Lower lobe of right lung (tissue), 2 donors: ENCODE measurements at regions not wholly inside any gene's neighbourhood (a gene's known extent, or its start where the extent isn't known, plus 50 kb on each side); places are given as distances from the start of the nearest gene placed in this dataset.
A peak's percentile ranks its signal among the peaks of the same experiment; 100 is the strongest.

Experiments
- ATAC-seq, 2 donors: fragments of 200-7000 bp; cut with Tn5 transposase; one replicate each; pipeline ENCODE4 v1.9.1; 2020 to 2022; ENCODE audit warnings: mild to moderate bottlenecking in 2 of 2, moderate library complexity in 2 of 2
- DNase-seq: peaks from one replicate; pipeline ENCODE4 v3.0.0-alpha.2; 2020
- H3K27ac ChIP-seq: fragments of 200-600 bp; one replicate; pipeline ENCODE4 v1.8.0; 2022
- H3K27me3 ChIP-seq: fragments of 200-600 bp; one replicate; pipeline ENCODE4 v1.8.0; 2022; ENCODE audit warnings: low read depth
- H3K36me3 ChIP-seq: fragments of 200-600 bp; one replicate; pipeline ENCODE4 v1.8.0; 2022; ENCODE audit warnings: mild to moderate bottlenecking
- H3K4me1 ChIP-seq: fragments of 200-600 bp; one replicate; pipeline ENCODE4 v1.8.0; 2022
- H3K4me3 ChIP-seq: fragments of 200-600 bp; one replicate; pipeline ENCODE4 v1.8.0; 2022; ENCODE audit warnings: mild to moderate bottlenecking
- H3K9me3 ChIP-seq: fragments of 200-600 bp; one replicate; pipeline ENCODE4 v1.8.0; 2022
- intact Hi-C: fragments of 100-400 bp; cut with DNase I; formaldehyde crosslinking; loops from one replicate; pipeline ENCODE4 v1.11.0; 2022
- TF ChIP-seq, protein P1 (sequence below): fragments of 200-600 bp; IDR thresholded peaks from one replicate; pipeline ENCODE4 v1.8.0; 2022; ENCODE audit warnings: antibody characterized with exemption, mild to moderate bottlenecking
- donor health status: DM: no; HTN: yes; CAD: no; lungs with severe emphysema.

DNA sequence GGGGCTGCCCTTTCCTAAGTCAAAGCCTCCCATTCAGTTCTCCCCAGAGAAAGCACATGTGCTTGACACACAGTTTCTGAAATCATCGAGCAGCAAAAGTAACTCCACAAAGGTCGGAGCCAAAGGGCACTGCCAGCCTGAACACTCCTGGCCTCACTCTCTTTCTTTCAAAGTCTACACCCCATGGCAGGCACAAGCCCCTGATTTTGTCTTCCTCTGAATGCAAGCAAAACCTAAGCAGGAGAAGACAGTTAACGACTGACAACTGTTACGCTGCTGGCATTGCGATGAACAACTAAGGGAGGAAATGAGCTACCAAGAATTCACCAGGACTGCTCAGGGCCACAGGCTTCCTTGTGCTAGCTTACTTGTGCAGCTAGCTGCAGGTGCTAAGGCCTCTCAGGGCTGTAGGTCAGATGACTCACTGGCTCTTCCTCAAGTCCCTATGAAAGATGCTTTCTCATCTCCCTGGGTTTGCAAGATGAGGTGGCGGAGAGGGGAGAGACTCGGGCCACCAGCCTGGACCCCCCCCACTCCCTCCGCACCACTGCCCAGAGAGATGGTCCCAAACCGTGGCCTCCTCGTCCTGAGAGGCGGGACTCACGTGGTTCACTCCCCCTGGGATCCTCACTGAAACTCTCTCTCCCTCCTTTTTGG lies 208.2 kb downstream of the DLL1 start:
- DNase-seq (peak; percentile 24), ATAC-seq (no peak)
- TF ChIP-seq, protein P1, sequence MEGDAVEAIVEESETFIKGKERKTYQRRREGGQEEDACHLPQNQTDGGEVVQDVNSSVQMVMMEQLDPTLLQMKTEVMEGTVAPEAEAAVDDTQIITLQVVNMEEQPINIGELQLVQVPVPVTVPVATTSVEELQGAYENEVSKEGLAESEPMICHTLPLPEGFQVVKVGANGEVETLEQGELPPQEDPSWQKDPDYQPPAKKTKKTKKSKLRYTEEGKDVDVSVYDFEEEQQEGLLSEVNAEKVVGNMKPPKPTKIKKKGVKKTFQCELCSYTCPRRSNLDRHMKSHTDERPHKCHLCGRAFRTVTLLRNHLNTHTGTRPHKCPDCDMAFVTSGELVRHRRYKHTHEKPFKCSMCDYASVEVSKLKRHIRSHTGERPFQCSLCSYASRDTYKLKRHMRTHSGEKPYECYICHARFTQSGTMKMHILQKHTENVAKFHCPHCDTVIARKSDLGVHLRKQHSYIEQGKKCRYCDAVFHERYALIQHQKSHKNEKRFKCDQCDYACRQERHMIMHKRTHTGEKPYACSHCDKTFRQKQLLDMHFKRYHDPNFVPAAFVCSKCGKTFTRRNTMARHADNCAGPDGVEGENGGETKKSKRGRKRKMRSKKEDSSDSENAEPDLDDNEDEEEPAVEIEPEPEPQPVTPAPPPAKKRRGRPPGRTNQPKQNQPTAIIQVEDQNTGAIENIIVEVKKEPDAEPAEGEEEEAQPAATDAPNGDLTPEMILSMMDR, result no peak
- Histone ChIP-seq H3K27ac (no peak overlapping the region), H3K27me3 (peaks cover 9% of the 10 kb centered on the region), H3K9me3 (no peaks in the 10 kb centered on the region), H3K36me3 (no peaks in the 10 kb centered on the region), H3K4me3 (no peak overlapping the region), H3K4me1 (no peaks in the 10 kb centered on the region)
- intact Hi-C loops, result no loop called here

DNA sequence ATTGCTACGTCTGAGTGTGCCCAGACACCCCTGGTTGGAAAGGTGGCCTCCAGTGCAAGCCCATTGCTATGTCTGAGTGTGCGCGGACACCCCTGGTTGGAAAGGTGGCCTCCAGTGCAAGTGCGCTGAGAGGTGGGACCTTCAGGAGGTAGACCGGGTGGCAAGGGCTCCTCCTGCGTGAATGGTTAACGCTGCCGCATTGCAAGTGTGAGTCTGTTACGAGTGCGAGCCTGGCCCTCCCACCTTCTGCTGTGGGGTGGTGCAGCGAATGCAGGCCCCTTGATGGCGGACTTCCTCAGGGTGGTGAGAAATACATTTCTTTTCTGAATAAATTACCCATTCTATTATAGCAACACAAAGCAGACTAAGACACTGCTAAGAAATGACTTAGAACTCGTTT lies 208.8 kb downstream of the DLL1 start:
- TF ChIP-seq, protein P1, result no peak
- H3K4me3 ChIP-seq, result no peak overlapping the region
- H3K9me3 ChIP-seq, result no peaks in the 10 kb centered on the region
- H3K36me3 ChIP-seq, result no peaks in the 10 kb centered on the region
- DNase-seq, result peak; percentile 31
- no peak overlapping the region for H3K27ac ChIP-seq
- intact Hi-C loops, result no loop called here
- no peak for ATAC-seq
- H3K27me3 ChIP-seq, result peaks cover 9% of the 10 kb centered on the region
- no peaks in the 10 kb centered on the region for H3K4me1 ChIP-seq

DNA sequence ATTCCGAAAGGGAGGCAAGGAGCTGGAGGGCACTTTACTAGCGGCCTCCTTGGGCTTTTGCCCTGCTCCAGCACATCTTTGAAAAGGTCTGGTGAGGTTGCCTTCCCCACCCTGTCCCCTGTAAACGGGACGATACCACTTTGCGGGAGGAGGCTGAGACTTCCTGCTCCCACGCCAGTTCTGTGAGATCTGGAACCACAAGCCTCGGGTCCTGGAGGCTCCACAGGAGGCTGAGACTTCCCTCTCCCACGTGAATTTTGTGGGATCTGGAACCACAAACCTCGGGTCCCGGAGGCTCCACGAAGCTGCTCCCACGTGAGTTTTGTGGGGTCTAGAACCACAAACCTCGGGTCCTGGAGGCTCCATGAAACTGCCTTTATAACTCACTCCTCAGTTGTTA lies 209.3 kb downstream of the DLL1 start:
- Histone ChIP-seq H3K27me3 (peaks cover 9% of the 10 kb centered on the region), H3K4me3 (no peak overlapping the region), H3K9me3 (no peaks in the 10 kb centered on the region), H3K36me3 (no peaks in the 10 kb centered on the region), H3K27ac (no peak overlapping the region), H3K4me1 (no peaks in the 10 kb centered on the region)
- TF ChIP-seq, protein P1, result no peak
- ATAC-seq (no peak), DNase-seq (peak; percentile 12)
- intact Hi-C loops, result no loop called here

GRCh38 chr6:170080828-170081371 lies 210.0 kb downstream of the DLL1 start:
- DNase-seq (peak; percentile 38), ATAC-seq (peak in 1 of 2 donors; percentile 12)
- peaks cover 9% of the 10 kb centered on the region for H3K27me3 ChIP-seq
- H3K36me3 ChIP-seq, result no peaks in the 10 kb centered on the region
- no peaks in the 10 kb centered on the region for H3K4me1 ChIP-seq
- TF ChIP-seq, protein P1, result no peak
- no peaks in the 10 kb centered on the region for H3K9me3 ChIP-seq
- no peak overlapping the region for H3K27ac ChIP-seq
- intact Hi-C loops, result no loop called here
- no peak overlapping the region for H3K4me3 ChIP-seq

DNA sequence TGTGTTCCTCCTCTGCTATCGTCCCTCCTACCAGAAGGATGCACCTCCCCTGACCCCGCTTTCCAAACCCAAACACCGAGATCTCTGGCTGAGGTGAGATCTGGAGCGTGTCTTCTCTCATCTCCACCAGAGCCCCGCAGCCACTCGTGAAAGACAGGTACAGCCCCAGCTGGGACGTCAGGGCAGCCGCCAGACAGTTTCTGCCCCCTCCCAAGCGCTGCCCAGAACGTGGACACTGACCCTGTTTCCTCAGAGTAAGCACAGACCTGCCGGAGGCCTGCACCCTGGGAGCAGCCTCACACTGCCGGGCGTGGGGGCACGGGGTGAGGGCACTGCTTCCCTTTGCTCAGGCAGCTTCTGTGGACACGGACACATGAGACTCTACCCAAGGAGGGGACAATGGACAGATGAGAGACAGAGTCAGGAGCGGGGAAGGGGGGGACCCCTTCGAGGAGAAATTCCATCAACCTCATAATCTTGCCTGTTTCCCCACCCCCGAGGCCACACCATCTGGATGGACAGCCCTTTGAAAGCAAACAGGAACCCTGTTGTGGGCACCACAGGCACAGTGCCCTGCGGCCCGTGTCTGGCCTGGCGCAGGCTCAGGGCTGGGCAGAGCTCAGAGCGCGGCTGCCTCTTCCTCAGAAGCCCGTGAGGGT lies 210.6 kb downstream of the DLL1 start:
- ATAC-seq, result peak in 1 of 2 donors; percentile 12
- intact Hi-C loops, result no loop called here
- no peaks in the 10 kb centered on the region for H3K4me1 ChIP-seq
- H3K27ac ChIP-seq, result no peak overlapping the region
- H3K4me3 ChIP-seq, result no peak overlapping the region
- H3K36me3 ChIP-seq, result no peaks in the 10 kb centered on the region
- H3K9me3 ChIP-seq, result no peaks in the 10 kb centered on the region
- peaks cover 9% of the 10 kb centered on the region for H3K27me3 ChIP-seq
- TF ChIP-seq, protein P1, result no peak
- DNase-seq, result peak; percentile 9
